ENCODE measurements at regions not wholly inside any gene's neighbourhood (a gene's known extent, or its start where the extent isn't known, plus 50 kb on each side); places are given as distances from the start of the nearest gene placed in this dataset.

DNA sequence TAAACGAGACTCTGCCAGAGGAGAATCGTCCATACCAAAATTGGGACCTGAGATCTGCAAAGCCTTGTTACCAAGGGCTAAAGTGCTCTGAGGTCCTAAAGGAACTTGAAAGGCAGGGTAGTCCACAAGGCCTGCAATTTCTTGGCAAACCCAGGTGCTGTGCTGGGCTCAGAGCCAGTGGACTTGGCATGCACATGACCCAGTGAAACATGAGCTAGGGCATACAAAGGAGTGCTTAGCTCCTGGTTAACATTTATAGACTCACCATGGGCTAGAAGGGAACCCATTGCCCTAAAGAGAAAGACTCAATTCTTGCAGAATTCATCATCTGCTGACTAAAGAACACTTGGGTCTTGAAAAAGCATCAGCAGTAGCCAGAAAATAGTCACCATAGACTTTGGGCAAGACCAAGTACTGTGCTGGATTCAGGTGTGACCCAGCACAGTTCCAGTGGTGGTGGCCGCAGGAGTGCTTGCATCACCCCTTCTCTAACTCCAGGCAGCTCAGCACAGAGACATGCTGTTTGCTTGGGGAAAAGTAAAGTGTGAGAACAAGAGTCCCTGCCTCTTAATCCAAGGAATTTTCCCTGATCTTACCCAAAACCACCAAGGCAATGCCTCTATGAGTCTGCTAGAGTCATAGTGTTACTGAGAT lies 1069.4 kb upstream of the ADGRL2 start (continued):
- TF ChIP-seq BACH1 (IDR thresholded peaks at IDR 0.05; ENCODE audit: low read length), result no peak
- no peak for TF ChIP-seq HDAC2 (IDR thresholded peaks at IDR 0.05; ENCODE audit: borderline replicate concordance in 1 of 2, low read depth in 2 of 2, low read length in 2 of 2)

Data from H1 (cell line).